ENCODE measurements at regions not wholly inside any gene's neighbourhood (a gene's known extent, or its start where the extent isn't known, plus 50 kb on each side); places are given as distances from the start of the nearest gene placed in this dataset.

GRCh38 chr3:103195216-103195615 lies 760.4 kb downstream of the ZPLD1 start:
- Mint-ChIP-seq H3K4me3 (no peak overlapping the region), H3K9me3 (peaks cover 0 to 5% of the 10 kb centered on the region in 2 experiments; a peak in 2 of 5 replicates), H3K27ac (no peak overlapping the region), H3K36me3 (ENCODE audit: insufficient read depth in 1 of 3, low read depth in 3 of 3) (peaks cover 0 to 3% (median 0%) of the 10 kb centered on the region in 3 experiments; a peak in 1 of 7 replicates), H3K4me1 (no peaks in the 10 kb centered on the region), H3K27me3 (ENCODE audit: low read depth) (no peaks in the 10 kb centered on the region)
- H3K27ac ChIP-seq (ENCODE audit: insufficient read length, low read depth, low read length), result no peak overlapping the region
- H2BK12ac ChIP-seq (ENCODE audit: insufficient read length, low read depth, low read length), result no peak overlapping the region
- no peaks in the 10 kb centered on the region for H3K79me1 ChIP-seq (ENCODE audit: insufficient read depth, low read depth, low read length, poor library complexity, severe bottlenecking)
- H3K4ac ChIP-seq (ENCODE audit: low read depth, low read length), result no peak overlapping the region
- H4K8ac ChIP-seq (replicated peaks; ENCODE audit: insufficient read length, low read depth, low read length), result no peak overlapping the region
- no peak overlapping the region for H3K4me2 ChIP-seq (ENCODE audit: insufficient read depth, insufficient read length, low read length)
- no peak overlapping the region for H4K91ac ChIP-seq (ENCODE audit: insufficient read length, low read depth, low read length)
- H2BK20ac ChIP-seq (ENCODE audit: low read depth, low read length, poor library complexity, severe bottlenecking), result no peak overlapping the region
- no peak overlapping the region for H3K23ac ChIP-seq (ENCODE audit: insufficient read length, low read depth, low read length)
- H3K79me2 ChIP-seq (ENCODE audit: insufficient read depth, low read length), result no peaks in the 10 kb centered on the region
- H3K56ac ChIP-seq (ENCODE audit: insufficient read length, low read depth, low read length), result no peak overlapping the region
- no CpG with 5 or more reads among the region's 4 CpGs for WGBS (ENCODE audit: extremely low coverage, insufficient read length, low lambda C conversion rate)
- no peak overlapping the region for H3K9ac ChIP-seq (ENCODE audit: extremely low read depth, insufficient read length, low read length)
- H2BK5ac ChIP-seq (ENCODE audit: insufficient read length, low read length), result no peak overlapping the region
- no peaks in the 10 kb centered on the region for H3K27me3 ChIP-seq (ENCODE audit: insufficient read depth, low read length)
- H4K5ac ChIP-seq (ENCODE audit: insufficient read length, low read depth, low read length), result no peak overlapping the region
- no peaks in the 10 kb centered on the region for H4K20me1 ChIP-seq (ENCODE audit: control insufficient read depth, insufficient read depth, insufficient read length)
- H3K9me3 ChIP-seq (ENCODE audit: control insufficient read depth, low read depth, low read length), result no peaks in the 10 kb centered on the region
- H3K18ac ChIP-seq (ENCODE audit: insufficient read length, low read depth, low read length), result no peak overlapping the region
- no peak overlapping the region for H3K14ac ChIP-seq (ENCODE audit: insufficient read depth, low read length)
- H3K4me1 ChIP-seq (ENCODE audit: insufficient read depth, low read length), result no peaks in the 10 kb centered on the region
- no peak overlapping the region for H2BK15ac ChIP-seq (ENCODE audit: low read depth, low read length)
- no peaks in the 10 kb centered on the region for H3K23me2 ChIP-seq (ENCODE audit: insufficient read length, low read depth, low read length, poor library complexity, severe bottlenecking)
- DNase-seq, result no peak
- no peak overlapping the region for H2AK5ac ChIP-seq (ENCODE audit: insufficient read length, low read length)
- H3T11ph ChIP-seq (ENCODE audit: low read length), result no peak overlapping the region
- no peak overlapping the region for H2BK120ac ChIP-seq (ENCODE audit: low read depth, low read length, poor library complexity, severe bottlenecking)
- no peak overlapping the region for H2AFZ ChIP-seq (ENCODE audit: low read length)
- TF ChIP-seq, protein P1, sequence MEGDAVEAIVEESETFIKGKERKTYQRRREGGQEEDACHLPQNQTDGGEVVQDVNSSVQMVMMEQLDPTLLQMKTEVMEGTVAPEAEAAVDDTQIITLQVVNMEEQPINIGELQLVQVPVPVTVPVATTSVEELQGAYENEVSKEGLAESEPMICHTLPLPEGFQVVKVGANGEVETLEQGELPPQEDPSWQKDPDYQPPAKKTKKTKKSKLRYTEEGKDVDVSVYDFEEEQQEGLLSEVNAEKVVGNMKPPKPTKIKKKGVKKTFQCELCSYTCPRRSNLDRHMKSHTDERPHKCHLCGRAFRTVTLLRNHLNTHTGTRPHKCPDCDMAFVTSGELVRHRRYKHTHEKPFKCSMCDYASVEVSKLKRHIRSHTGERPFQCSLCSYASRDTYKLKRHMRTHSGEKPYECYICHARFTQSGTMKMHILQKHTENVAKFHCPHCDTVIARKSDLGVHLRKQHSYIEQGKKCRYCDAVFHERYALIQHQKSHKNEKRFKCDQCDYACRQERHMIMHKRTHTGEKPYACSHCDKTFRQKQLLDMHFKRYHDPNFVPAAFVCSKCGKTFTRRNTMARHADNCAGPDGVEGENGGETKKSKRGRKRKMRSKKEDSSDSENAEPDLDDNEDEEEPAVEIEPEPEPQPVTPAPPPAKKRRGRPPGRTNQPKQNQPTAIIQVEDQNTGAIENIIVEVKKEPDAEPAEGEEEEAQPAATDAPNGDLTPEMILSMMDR (conservative IDR thresholded peaks at IDR 0.05), result no peak
